Ishikawa (cell line): ENCODE measurements at regions not wholly inside any gene's neighbourhood (a gene's known extent, or its start where the extent isn't known, plus 50 kb on each side); places are given as distances from the start of the nearest gene placed in this dataset.

Experiments
- CEBPB ChIP-seq: IDR thresholded peaks from 2 replicates; pipeline ENCODE4 v1.6.1; 2012
- CREB1 ChIP-seq: IDR thresholded peaks from 2 replicates; pipeline ENCODE4 v1.6.1; 2012; ENCODE audit warnings: low read depth
- EGR1 ChIP-seq: IDR thresholded peaks from 2 replicates; pipeline ENCODE4 v1.6.1; 2012
- EP300 ChIP-seq: IDR thresholded peaks from 2 replicates; pipeline ENCODE4 v1.6.1; 2012; ENCODE audit warnings: borderline replicate concordance
- FOXM1 ChIP-seq: IDR thresholded peaks from 2 replicates; pipeline ENCODE4 v1.6.1; 2012; ENCODE audit warnings: low read depth, borderline replicate concordance
- NFIC ChIP-seq: IDR thresholded peaks from 2 replicates; pipeline ENCODE4 v1.6.1; 2012
- RAD21 ChIP-seq: IDR thresholded peaks from 2 replicates; pipeline ENCODE4 v1.6.1; 2012; ENCODE audit warnings: low read depth
- TAF1 ChIP-seq: IDR thresholded peaks from 2 replicates; pipeline ENCODE4 v1.6.1; 2012; ENCODE audit warnings: low read depth, mild to moderate bottlenecking
- TCF12 ChIP-seq: IDR thresholded peaks from 2 replicates; pipeline ENCODE4 v1.6.1; 2012; ENCODE audit warnings: low read depth
- TEAD4 ChIP-seq: IDR thresholded peaks from 2 replicates; pipeline ENCODE4 v1.6.1; 2012
- YY1 ChIP-seq: IDR thresholded peaks from 2 replicates; pipeline ENCODE4 v1.6.1; 2012; ENCODE audit warnings: low read depth
- ZBTB7A ChIP-seq: IDR thresholded peaks from 2 replicates; pipeline ENCODE4 v1.6.1; 2012; ENCODE audit warnings: low read depth
- TF ChIP-seq, protein P1 (sequence below): IDR thresholded peaks from 2 replicates; pipeline ENCODE4 v1.6.1; 2012
- TF ChIP-seq, protein P2 (sequence below): IDR thresholded peaks from 2 replicates; pipeline ENCODE4 v1.6.1; 2012; ENCODE audit warnings: low read depth, mild to moderate bottlenecking
- TF ChIP-seq, protein P3 (sequence below): IDR thresholded peaks from 2 replicates; pipeline ENCODE4 v1.6.1; 2012

GRCh38 chr1:67482733-67483482, 52.7 kb upstream of the SERBP1 start:
- TF ChIP-seq EP300 = no peak
- TF ChIP-seq FOXM1 = no peak
- TF ChIP-seq, protein P1, sequence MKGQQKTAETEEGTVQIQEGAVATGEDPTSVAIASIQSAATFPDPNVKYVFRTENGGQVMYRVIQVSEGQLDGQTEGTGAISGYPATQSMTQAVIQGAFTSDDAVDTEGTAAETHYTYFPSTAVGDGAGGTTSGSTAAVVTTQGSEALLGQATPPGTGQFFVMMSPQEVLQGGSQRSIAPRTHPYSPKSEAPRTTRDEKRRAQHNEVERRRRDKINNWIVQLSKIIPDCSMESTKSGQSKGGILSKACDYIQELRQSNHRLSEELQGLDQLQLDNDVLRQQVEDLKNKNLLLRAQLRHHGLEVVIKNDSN = no peak
- TF ChIP-seq YY1 = no peak
- no peak for TF ChIP-seq CEBPB
- TF ChIP-seq TCF12 = no peak
- TF ChIP-seq CREB1 = no peak
- no peak for TF ChIP-seq ZBTB7A

GRCh38 chr1:67484492-67484891, 54.3 kb upstream of the SERBP1 start:
- TF ChIP-seq EP300 (no peak), TEAD4 (no peak), FOXM1 (no peak), TAF1 (no peak), YY1 (no peak), NFIC (no peak), CEBPB (no peak), EGR1 (no peak), ZBTB7A (no peak), CREB1 (no peak), TCF12 (no peak), RAD21 (no peak)
- TF ChIP-seq, protein P2, sequence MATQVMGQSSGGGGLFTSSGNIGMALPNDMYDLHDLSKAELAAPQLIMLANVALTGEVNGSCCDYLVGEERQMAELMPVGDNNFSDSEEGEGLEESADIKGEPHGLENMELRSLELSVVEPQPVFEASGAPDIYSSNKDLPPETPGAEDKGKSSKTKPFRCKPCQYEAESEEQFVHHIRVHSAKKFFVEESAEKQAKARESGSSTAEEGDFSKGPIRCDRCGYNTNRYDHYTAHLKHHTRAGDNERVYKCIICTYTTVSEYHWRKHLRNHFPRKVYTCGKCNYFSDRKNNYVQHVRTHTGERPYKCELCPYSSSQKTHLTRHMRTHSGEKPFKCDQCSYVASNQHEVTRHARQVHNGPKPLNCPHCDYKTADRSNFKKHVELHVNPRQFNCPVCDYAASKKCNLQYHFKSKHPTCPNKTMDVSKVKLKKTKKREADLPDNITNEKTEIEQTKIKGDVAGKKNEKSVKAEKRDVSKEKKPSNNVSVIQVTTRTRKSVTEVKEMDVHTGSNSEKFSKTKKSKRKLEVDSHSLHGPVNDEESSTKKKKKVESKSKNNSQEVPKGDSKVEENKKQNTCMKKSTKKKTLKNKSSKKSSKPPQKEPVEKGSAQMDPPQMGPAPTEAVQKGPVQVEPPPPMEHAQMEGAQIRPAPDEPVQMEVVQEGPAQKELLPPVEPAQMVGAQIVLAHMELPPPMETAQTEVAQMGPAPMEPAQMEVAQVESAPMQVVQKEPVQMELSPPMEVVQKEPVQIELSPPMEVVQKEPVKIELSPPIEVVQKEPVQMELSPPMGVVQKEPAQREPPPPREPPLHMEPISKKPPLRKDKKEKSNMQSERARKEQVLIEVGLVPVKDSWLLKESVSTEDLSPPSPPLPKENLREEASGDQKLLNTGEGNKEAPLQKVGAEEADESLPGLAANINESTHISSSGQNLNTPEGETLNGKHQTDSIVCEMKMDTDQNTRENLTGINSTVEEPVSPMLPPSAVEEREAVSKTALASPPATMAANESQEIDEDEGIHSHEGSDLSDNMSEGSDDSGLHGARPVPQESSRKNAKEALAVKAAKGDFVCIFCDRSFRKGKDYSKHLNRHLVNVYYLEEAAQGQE = no peak
- TF ChIP-seq, protein P1 = no peak

- no peak for TF ChIP-seq TEAD4
- TF ChIP-seq FOXM1 = no peak
- TF ChIP-seq CREB1 = no peak
- TF ChIP-seq, protein P1 = no peak
- no peak for TF ChIP-seq EP300
- TF ChIP-seq, protein P2 = no peak
- TF ChIP-seq CEBPB = no peak
- TF ChIP-seq TAF1 = no peak
- no peak for TF ChIP-seq RAD21
- no peak for TF ChIP-seq TCF12
- no peak for TF ChIP-seq NFIC
- no peak for TF ChIP-seq ZBTB7A
- no peak for TF ChIP-seq YY1
- TF ChIP-seq, protein P3, sequence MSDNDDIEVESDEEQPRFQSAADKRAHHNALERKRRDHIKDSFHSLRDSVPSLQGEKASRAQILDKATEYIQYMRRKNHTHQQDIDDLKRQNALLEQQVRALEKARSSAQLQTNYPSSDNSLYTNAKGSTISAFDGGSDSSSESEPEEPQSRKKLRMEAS = no peak
- TF ChIP-seq EGR1 = no peak
These were observed 55.0 kb upstream of the SERBP1 start for GRCh38 chr1:67485046-67485811.

- TF ChIP-seq ZBTB7A (no peak), RAD21 (peak; percentile 56; the same call in 1 of the 2 replicates)
These were observed 59.4 kb upstream of the SERBP1 start for GRCh38 chr1:67489643-67490042.

- TF ChIP-seq, protein P2 = no peak
- TF ChIP-seq RAD21 (no peak), EGR1 (no peak), EP300 (no peak), NFIC (no peak), CREB1 (no peak), TCF12 (no peak), FOXM1 (no peak), CEBPB (no peak), TAF1 (no peak), YY1 (no peak), ZBTB7A (no peak)
- TF ChIP-seq, protein P1 = no peak
- TF ChIP-seq, protein P3 = no peak
These were observed 61.1 kb upstream of the SERBP1 start for GRCh38 chr1:67491280-67491679.
